WERI-Rb-1 (cell line): ENCODE measurements at regions not wholly inside any gene's neighbourhood (a gene's known extent, or its start where the extent isn't known, plus 50 kb on each side); places are given as distances from the start of the nearest gene placed in this dataset.

ENCODE experiments used
- DNase-seq: peaks from one replicate; pipeline ENCODE4 v3.0.0-alpha.2; 2020
- H3K27ac ChIP-seq: fragments of 250-450 bp; sonication (Bioruptor Pico); 2 replicates; pipeline ENCODE4 v1.5.1; 2020; ENCODE audit warnings: mild to moderate bottlenecking, moderate library complexity
- H3K27me3 ChIP-seq: fragments of 250-450 bp; sonication (Bioruptor Pico); 2 replicates; pipeline ENCODE4 v1.5.1; 2021; ENCODE audit warnings: mild to moderate bottlenecking, low read depth, moderate library complexity; ENCODE audit not compliant: insufficient read depth, severe bottlenecking
- H3K36me3 ChIP-seq: fragments of 250-450 bp; sonication (Bioruptor Pico); 2 replicates; pipeline ENCODE4 v1.5.1; 2020; ENCODE audit warnings: mild to moderate bottlenecking, moderate library complexity
- H3K4me3 ChIP-seq: 2 replicates; pipeline ENCODE4 v1.5.1; 2011; ENCODE audit warnings: low read depth, mild to moderate bottlenecking, control low read depth, low read length
- H3K9me3 ChIP-seq: fragments of 250-450 bp; sonication (Bioruptor Pico); 2 replicates; pipeline ENCODE4 v1.5.1; 2021; ENCODE audit warnings: mild to moderate bottlenecking, moderate library complexity; ENCODE audit not compliant: severe bottlenecking
- TF ChIP-seq, protein P1 (sequence below): IDR thresholded peaks from 2 replicates; pipeline ENCODE4 v1.5.1; 2011; ENCODE audit warnings: low read depth, mild to moderate bottlenecking, control low read depth, inconsistent platforms, low read length

DNA sequence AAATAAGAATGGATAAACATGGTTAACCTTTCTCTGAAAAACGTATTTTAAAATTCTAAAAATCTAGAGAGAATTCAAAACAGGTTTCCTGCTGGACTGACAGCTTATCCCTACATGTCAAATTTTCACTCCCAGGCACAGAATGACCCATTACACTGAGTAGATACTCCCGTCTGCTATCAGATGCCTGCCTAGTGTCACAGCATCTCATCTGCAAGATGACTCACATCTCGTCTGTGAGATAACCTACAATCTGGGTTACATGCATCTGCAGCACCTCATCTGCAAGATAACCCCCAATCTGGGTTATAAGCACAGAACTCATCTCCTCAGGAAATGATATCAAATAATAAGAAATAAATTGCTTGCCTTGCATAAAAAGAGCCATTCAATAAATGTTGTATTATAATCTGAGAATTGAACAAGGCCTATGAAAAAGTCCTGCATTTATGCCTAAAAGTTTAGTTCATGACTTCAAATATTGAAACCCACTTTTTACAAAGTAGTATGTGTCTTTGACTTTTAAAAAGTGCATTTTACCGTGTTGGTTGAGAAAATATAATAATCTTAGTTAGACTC lies 188.3 kb upstream of the THBS1 start:
- no peaks in the 10 kb centered on the region for H3K9me3 ChIP-seq
- peaks cover 24% of the 10 kb centered on the region for H3K27me3 ChIP-seq
- no peaks in the 10 kb centered on the region for H3K36me3 ChIP-seq
- H3K4me3 ChIP-seq = no peak overlapping the region
- TF ChIP-seq, protein P1, sequence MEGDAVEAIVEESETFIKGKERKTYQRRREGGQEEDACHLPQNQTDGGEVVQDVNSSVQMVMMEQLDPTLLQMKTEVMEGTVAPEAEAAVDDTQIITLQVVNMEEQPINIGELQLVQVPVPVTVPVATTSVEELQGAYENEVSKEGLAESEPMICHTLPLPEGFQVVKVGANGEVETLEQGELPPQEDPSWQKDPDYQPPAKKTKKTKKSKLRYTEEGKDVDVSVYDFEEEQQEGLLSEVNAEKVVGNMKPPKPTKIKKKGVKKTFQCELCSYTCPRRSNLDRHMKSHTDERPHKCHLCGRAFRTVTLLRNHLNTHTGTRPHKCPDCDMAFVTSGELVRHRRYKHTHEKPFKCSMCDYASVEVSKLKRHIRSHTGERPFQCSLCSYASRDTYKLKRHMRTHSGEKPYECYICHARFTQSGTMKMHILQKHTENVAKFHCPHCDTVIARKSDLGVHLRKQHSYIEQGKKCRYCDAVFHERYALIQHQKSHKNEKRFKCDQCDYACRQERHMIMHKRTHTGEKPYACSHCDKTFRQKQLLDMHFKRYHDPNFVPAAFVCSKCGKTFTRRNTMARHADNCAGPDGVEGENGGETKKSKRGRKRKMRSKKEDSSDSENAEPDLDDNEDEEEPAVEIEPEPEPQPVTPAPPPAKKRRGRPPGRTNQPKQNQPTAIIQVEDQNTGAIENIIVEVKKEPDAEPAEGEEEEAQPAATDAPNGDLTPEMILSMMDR = no peak
- no peak for DNase-seq
- no peak overlapping the region for H3K27ac ChIP-seq

DNA sequence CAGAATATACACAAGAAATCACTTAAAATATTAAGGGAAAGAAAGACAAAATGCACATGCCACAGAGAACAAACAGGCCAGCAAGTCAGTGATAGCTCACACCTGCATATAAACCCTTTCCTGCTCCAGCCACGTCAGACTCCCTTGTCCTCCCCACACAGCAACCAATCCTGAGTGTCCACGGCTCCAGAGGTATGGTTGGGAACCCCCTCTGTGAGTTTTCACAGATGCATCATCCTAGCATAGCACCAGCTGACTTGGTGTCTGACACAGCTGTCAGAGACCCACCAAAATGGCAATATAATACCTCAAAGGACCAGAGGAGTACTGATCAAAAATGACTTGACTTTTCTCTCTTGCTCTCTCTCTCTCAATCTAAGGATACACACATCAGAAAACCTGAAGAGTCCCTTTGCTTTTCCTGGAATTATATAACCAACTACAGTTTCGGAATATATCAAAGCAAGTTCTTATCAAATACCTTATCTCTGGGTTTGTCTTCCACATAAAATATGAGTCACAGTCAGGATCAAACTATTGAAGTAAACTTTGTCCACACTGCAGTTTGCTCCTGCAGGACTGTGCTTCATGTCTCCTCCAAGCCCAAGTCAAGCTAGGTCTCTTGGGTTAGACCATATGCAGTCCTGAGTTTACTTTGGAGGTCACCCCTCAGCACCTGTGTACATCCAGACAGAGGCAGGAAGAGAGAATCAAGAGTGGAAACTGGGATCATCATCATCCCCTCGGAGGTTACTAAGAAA lies 187.1 kb upstream of the THBS1 start:
- H3K27ac ChIP-seq = no peak overlapping the region

GRCh38 chr15:39394496-39394895 lies 186.4 kb upstream of the THBS1 start:
- Histone ChIP-seq H3K27me3 (peaks cover 13% of the 10 kb centered on the region), H3K27ac (no peak overlapping the region), H3K9me3 (no peaks in the 10 kb centered on the region), H3K36me3 (no peaks in the 10 kb centered on the region), H3K4me3 (no peak overlapping the region)
- no peak for DNase-seq
- TF ChIP-seq, protein P1 = no peak

More for the DNA sequence above, 187.1 kb upstream of the THBS1 start:
- no peak for DNase-seq
- H3K27me3 ChIP-seq = peaks cover 18% of the 10 kb centered on the region
- TF ChIP-seq, protein P1 = no peak
- H3K9me3 ChIP-seq = no peaks in the 10 kb centered on the region
- no peak overlapping the region for H3K4me3 ChIP-seq
- no peaks in the 10 kb centered on the region for H3K36me3 ChIP-seq

DNA sequence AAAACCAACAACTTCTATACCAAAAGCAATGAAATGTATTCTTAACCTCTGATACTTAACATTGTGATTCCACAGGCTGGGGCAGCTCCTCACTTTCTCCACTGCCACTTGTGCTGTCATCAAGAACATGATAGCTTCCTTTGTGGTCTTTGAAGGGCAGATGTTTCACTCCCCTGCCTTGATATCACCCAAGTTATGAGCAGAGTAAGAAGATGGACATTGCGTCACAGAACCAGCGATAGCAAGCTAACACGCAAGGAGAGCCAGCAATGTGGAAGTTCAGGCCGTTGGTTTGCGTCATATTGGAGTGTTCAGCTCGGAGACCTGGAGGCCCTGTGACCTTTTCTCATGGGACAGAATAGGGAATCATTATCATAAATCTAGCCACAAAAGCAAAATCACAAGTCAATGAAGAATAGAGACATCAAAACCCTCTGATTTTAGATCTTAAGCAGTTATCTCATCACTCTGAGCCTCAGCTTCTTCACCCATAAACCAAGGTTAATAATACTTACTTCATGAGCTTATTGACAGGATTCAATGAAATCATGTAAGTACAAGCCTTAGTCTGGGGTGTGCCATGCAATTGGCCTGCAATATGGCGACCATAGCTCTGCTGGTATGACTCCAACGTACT lies 183.8 kb upstream of the THBS1 start:
- TF ChIP-seq, protein P1 = no peak
- no peak for DNase-seq
- H3K9me3 ChIP-seq = no peaks in the 10 kb centered on the region
- no peak overlapping the region for H3K27ac ChIP-seq
- H3K27me3 ChIP-seq = peaks cover 8% of the 10 kb centered on the region
- H3K4me3 ChIP-seq = no peak overlapping the region
- no peaks in the 10 kb centered on the region for H3K36me3 ChIP-seq

DNA sequence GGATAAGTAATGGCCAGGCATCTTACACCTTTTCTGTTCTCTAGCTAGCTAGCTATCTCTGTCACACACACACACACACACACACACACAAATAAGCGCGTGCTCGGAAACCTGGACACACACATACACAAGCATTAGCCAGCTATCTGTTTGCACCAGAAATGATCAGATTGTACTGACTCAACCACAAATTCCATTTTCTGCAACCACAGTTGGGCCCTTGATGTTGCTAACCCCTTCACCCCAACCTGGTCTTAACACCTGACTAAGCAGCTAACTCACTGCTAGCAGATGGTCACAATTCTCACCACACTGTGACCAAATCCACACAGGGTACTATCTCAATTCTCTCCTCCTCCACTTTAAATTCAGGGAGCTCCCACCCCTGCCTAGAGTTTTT lies 183.0 kb upstream of the THBS1 start:
- H3K4me3 ChIP-seq = no peak overlapping the region
- H3K27ac ChIP-seq = no peak overlapping the region
- TF ChIP-seq, protein P1 = no peak
- H3K9me3 ChIP-seq = no peaks in the 10 kb centered on the region
- peaks cover 8% of the 10 kb centered on the region for H3K27me3 ChIP-seq
- no peak for DNase-seq
- H3K36me3 ChIP-seq = no peaks in the 10 kb centered on the region
